Stomach (tissue), 8 donors: ENCODE measurements at regions not wholly inside any gene's neighbourhood (a gene's known extent, or its start where the extent isn't known, plus 50 kb on each side); places are given as distances from the start of the nearest gene placed in this dataset.

Experiments used
- DNase-seq, 2 donors: peaks; one replicate each; pipeline versions ENCODE4 v3.0.0 to v3.0.0-alpha.2; 2013 to 2019
- H3K27ac ChIP-seq, 5 donors: fragments of 200-600 bp in 4 of 5; sonication (generic) in 4 of 5; one replicate each; pipeline ENCODE4 v1.5.1; 2013 to 2019; ENCODE audit warnings: mild to moderate bottlenecking in 1 of 5, moderate library complexity in 1 of 5
- H3K27me3 ChIP-seq, 3 donors: fragments of 200-600 bp; sonication (generic); one replicate each; pipeline ENCODE4 v1.5.1; 2017 to 2019; ENCODE audit warnings: mixed run types in 1 of 3
- H3K36me3 ChIP-seq, 4 donors: fragments of 200-600 bp; sonication (generic); 1 replicate in 3 of 4; 2 replicates in 1 of 4; pipeline ENCODE4 v1.5.1; 2016 to 2019
- H3K4me1 ChIP-seq, 4 donors: fragments of 200-600 bp; sonication (generic); one replicate each; pipeline ENCODE4 v1.5.1; 2016 to 2019
- H3K4me3 ChIP-seq, 4 donors: fragments of 200-600 bp; sonication (generic) in 3 of 4; one replicate each; pipeline ENCODE4 v1.5.1; 2016 to 2019; ENCODE audit warnings: mild to moderate bottlenecking in 1 of 4
- H3K9me3 ChIP-seq, 4 donors: fragments of 200-600 bp; sonication (generic); one replicate each; pipeline ENCODE4 v1.5.1; 2016 to 2019
- CTCF ChIP-seq, 7 experiments: fragments of 450-650 bp in 4 of 7; fragments of 200-600 bp in 3 of 7; sonication (generic) in 3 of 7; IDR thresholded peaks; one replicate each; pipeline ENCODE4 v1.5.1; 2016 to 2019; ENCODE audit warnings: antibody characterized with exemption in 7 of 7, control low read depth in 2 of 7, mild to moderate bottlenecking in 1 of 7
- EP300 ChIP-seq: sonication (generic); formaldehyde crosslinking; IDR thresholded peaks from one replicate; pipeline ENCODE4 v1.6.1; 2017; ENCODE audit warnings: antibody characterized with exemption
- POLR2A ChIP-seq, 4 donors: fragments of 450-650 bp; IDR thresholded peaks; one replicate each; pipeline ENCODE4 v1.6.1; 2016; ENCODE audit warnings: antibody characterized with exemption in 4 of 4, control low read depth in 2 of 4, mild to moderate bottlenecking in 1 of 4, moderate library complexity in 1 of 4
- POLR2AphosphoS5 ChIP-seq, 3 donors: sonication (generic); formaldehyde crosslinking; IDR thresholded peaks; one replicate each; pipeline ENCODE4 v1.6.1; 2016; ENCODE audit warnings: antibody characterized with exemption in 3 of 3
- WGBS, 5 donors: extraction: QIAGEN DNeasy Blood & Tissue Kit in 3 of 5; methylation state at CpG; one replicate each; pipeline versions ENCODE4 v1.1.5 to v1.1.7; 2013 to 2018; 5-methylcytosine and 5-hydroxymethylcytosine counted together
- intact Hi-C: fragments of 100-400 bp; cut with DNase I; formaldehyde crosslinking; loops from one replicate; pipeline ENCODE4 v1.15.1; 2023; ENCODE audit warnings: low total_unique reads
- donor health status: healthy with polysubstance abuse.
- donor health status: Bipolar disorder and iron deficiency.
- donor health status: healthy.

- H3K27ac ChIP-seq, result no peak overlapping the region
- intact Hi-C loops, result no loop called here
- H3K36me3 ChIP-seq, result no peaks in the 10 kb centered on the region
- TF ChIP-seq POLR2A (IDR thresholded peaks at IDR 0.05) (no peak), POLR2AphosphoS5 (IDR thresholded peaks at IDR 0.05) (no peak), CTCF (IDR thresholded peaks at IDR 0.05) (no peak)
- WGBS, 5 donors, result 44 to 54% (median 49%) methylated on average over 4 of the region's 4 CpGs
- H3K9me3 ChIP-seq, result peaks cover 0 to 10% (median 6%) of the 10 kb centered on the region in 4 donors
- no peak for DNase-seq
- peaks cover 0 to 5% (median 0%) of the 10 kb centered on the region in 3 donors for H3K27me3 ChIP-seq
- H3K4me1 ChIP-seq, result no peaks in the 10 kb centered on the region
- no peak overlapping the region for H3K4me3 ChIP-seq
Measured at GRCh38 chr10:125557311-125557710, 125.7 kb downstream of the TEX36 start.

- intact Hi-C loops, result no loop called here
- WGBS, 5 donors, result 20 to 41% (median 28%) methylated on average over 4 of the region's 4 CpGs
- DNase-seq, result no peak
Measured at GRCh38 chr10:125556882-125557281, 126.1 kb downstream of the TEX36 start.

GRCh38 chr10:125555743-125556142, 127.2 kb downstream of the TEX36 start:
- Histone ChIP-seq H3K27me3 (peaks cover 0 to 5% (median 0%) of the 10 kb centered on the region in 3 donors), H3K4me1 (no peaks in the 10 kb centered on the region), H3K4me3 (no peak overlapping the region), H3K36me3 (no peaks in the 10 kb centered on the region), H3K27ac (no peak overlapping the region), H3K9me3 (peaks cover 0 to 17% (median 10%) of the 10 kb centered on the region in 4 donors)
- WGBS, 5 donors, result 75 to 80% (median 79%) methylated on average over 12 of the region's 12 CpGs
- DNase-seq, result no peak
- intact Hi-C loops, result no loop called here
- TF ChIP-seq EP300, result no peak
- TF ChIP-seq CTCF (IDR thresholded peaks at IDR 0.05), result no peak
- no peak for TF ChIP-seq POLR2AphosphoS5 (IDR thresholded peaks at IDR 0.05)
- TF ChIP-seq POLR2A (IDR thresholded peaks at IDR 0.05), result no peak

More at GRCh38 chr10:125556882-125557281, 126.1 kb downstream of the TEX36 start:
- Histone ChIP-seq H3K27ac (no peak overlapping the region), H3K4me3 (no peak overlapping the region), H3K36me3 (no peaks in the 10 kb centered on the region), H3K27me3 (peaks cover 0 to 5% (median 0%) of the 10 kb centered on the region in 3 donors), H3K4me1 (no peaks in the 10 kb centered on the region), H3K9me3 (peaks cover 0 to 13% (median 8%) of the 10 kb centered on the region in 4 donors)
- TF ChIP-seq POLR2A (IDR thresholded peaks at IDR 0.05) (no peak), EP300 (no peak), POLR2AphosphoS5 (IDR thresholded peaks at IDR 0.05) (no peak), CTCF (IDR thresholded peaks at IDR 0.05) (no peak)

GRCh38 chr10:125555267-125555666, 127.7 kb downstream of the TEX36 start:
- DNase-seq, result no peak
- Histone ChIP-seq H3K27ac (no peak overlapping the region), H3K4me3 (no peak overlapping the region), H3K4me1 (no peaks in the 10 kb centered on the region), H3K36me3 (no peaks in the 10 kb centered on the region), H3K27me3 (peaks cover 0 to 5% (median 0%) of the 10 kb centered on the region in 3 donors), H3K9me3 (peaks cover 0 to 17% (median 10%) of the 10 kb centered on the region in 4 donors)
- intact Hi-C loops, result no loop called here
- 72 to 84% (median 78%) methylated on average over 9 of the region's 9 CpGs for WGBS, 5 donors
- TF ChIP-seq POLR2AphosphoS5 (IDR thresholded peaks at IDR 0.05) (no peak), POLR2A (IDR thresholded peaks at IDR 0.05) (no peak), CTCF (IDR thresholded peaks at IDR 0.05) (no peak), EP300 (no peak)
